Mesendoderm (in vitro differentiated cells): ENCODE measurements at regions not wholly inside any gene's neighbourhood (a gene's known extent, or its start where the extent isn't known, plus 50 kb on each side); places are given as distances from the start of the nearest gene placed in this dataset.

Source experiments
- DNase-seq: peaks from one replicate; pipeline ENCODE4 v3.0.0; 2013
- H2AK5ac ChIP-seq: 2 replicates; pipeline ENCODE4 v1.6.1; 2013; ENCODE audit warnings: low read length, inconsistent platforms
- H2BK120ac ChIP-seq: 2 replicates; pipeline ENCODE4 v1.6.1; 2013; ENCODE audit warnings: low read depth, mild to moderate bottlenecking, low read length, moderate library complexity, mixed read lengths
- H2BK15ac ChIP-seq: replicated peaks from 2 replicates; pipeline ENCODE4 v1.6.1; 2013; ENCODE audit warnings: low read depth, mild to moderate bottlenecking, moderate library complexity
- H2BK5ac ChIP-seq: 2 replicates; pipeline ENCODE4 v1.6.1; 2013; ENCODE audit warnings: low read length, inconsistent platforms
- H3K18ac ChIP-seq: 2 replicates; pipeline ENCODE4 v1.6.1; 2013; ENCODE audit warnings: mild to moderate bottlenecking, low read length, mixed read lengths
- H3K23ac ChIP-seq: one replicate; pipeline ENCODE4 v1.6.1; 2013; ENCODE audit warnings: low read length
- H3K27ac ChIP-seq: 2 replicates; pipeline ENCODE4 v1.5.1; 2013; ENCODE audit warnings: low read depth, mild to moderate bottlenecking, inconsistent platforms, low read length, moderate library complexity
- H3K27me3 ChIP-seq: 2 replicates; pipeline ENCODE4 v1.6.1; 2013; ENCODE audit warnings: low read length, control low read depth, mild to moderate bottlenecking, inconsistent platforms; ENCODE audit not compliant: insufficient read depth, poor library complexity
- H3K36me3 ChIP-seq: 2 replicates; pipeline ENCODE4 v1.6.1; 2013; ENCODE audit warnings: low read length, inconsistent platforms; ENCODE audit not compliant: control insufficient read depth, insufficient read depth
- H3K4ac ChIP-seq: one replicate; pipeline ENCODE4 v1.6.1; 2013; ENCODE audit warnings: low read depth, mild to moderate bottlenecking, low read length, moderate library complexity
- H3K4me1 ChIP-seq: 2 replicates; pipeline ENCODE4 v1.6.1; 2013; ENCODE audit warnings: low read depth, low read length, inconsistent platforms; ENCODE audit not compliant: control insufficient read depth
- H3K4me2 ChIP-seq: 2 replicates; pipeline ENCODE4 v1.6.1; 2013; ENCODE audit warnings: low read length
- H3K4me3 ChIP-seq: 2 replicates; pipeline ENCODE4 v1.5.1; 2013; ENCODE audit warnings: mild to moderate bottlenecking, low read length
- H3K56ac ChIP-seq: one replicate; pipeline ENCODE4 v1.6.1; 2013; ENCODE audit warnings: low read length
- H3K79me1 ChIP-seq: 2 replicates; pipeline ENCODE4 v1.6.1; 2013; ENCODE audit warnings: low read length, inconsistent platforms
- H3K79me2 ChIP-seq: 2 replicates; pipeline ENCODE4 v1.6.1; 2013; ENCODE audit warnings: mild to moderate bottlenecking, low read length; ENCODE audit not compliant: control insufficient read depth, insufficient read depth
- H3K9ac ChIP-seq: 2 replicates; pipeline ENCODE4 v1.6.1; 2013; ENCODE audit warnings: low read length, inconsistent platforms
- H4K5ac ChIP-seq: one replicate; pipeline ENCODE4 v1.6.1; 2013; ENCODE audit warnings: low read length
- H4K8ac ChIP-seq: one replicate; pipeline ENCODE4 v1.6.1; 2013; ENCODE audit warnings: low read depth, mild to moderate bottlenecking, control low read depth, low read length, moderate library complexity
- WGBS: extraction: QIAGEN DNeasy Blood & Tissue Kit; methylation state at CpG from one replicate; pipeline ENCODE4 v1.1.7; 2013; ENCODE audit warnings: low lambda C conversion rate, missing lambda C conversion rate; ENCODE audit not compliant: insufficient coverage; ENCODE audit errors: extremely low coverage; 5-methylcytosine and 5-hydroxymethylcytosine counted together

DNA sequence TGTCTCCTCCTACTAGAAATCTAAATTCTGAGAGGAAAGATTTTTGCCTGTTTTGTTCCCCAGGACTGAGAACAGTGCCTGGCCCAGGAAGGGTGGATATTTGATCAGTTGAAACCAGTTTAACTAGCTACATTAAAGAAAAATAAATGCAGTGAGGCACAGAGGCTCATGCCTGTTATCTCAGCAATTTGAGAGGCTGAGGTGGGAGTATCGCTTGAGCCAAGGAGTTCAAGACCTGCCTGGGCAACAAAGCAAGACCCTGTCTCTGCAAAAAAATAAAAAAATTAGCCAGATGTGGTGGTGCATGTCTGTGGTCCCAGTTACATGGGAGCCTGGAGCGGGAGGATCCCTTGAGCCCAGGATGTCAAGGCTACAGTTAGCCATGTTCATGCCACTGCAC is 104.8 kb upstream of the CPEB4 start:
- no peak overlapping the region for H3K56ac ChIP-seq
- H2BK120ac ChIP-seq = no peak overlapping the region
- H3K79me1 ChIP-seq = no peaks in the 10 kb centered on the region
- H3K36me3 ChIP-seq = no peaks in the 10 kb centered on the region
- no peak overlapping the region for H3K18ac ChIP-seq
- no peak overlapping the region for H2AK5ac ChIP-seq
- H3K4me3 ChIP-seq = no peak overlapping the region
- H3K27me3 ChIP-seq = no peaks in the 10 kb centered on the region
- peaks cover 2% of the 10 kb centered on the region for H3K4me1 ChIP-seq
- H3K4me2 ChIP-seq = no peak overlapping the region
- H2BK5ac ChIP-seq = no peak overlapping the region
- no peak overlapping the region for H4K5ac ChIP-seq
- no peak overlapping the region for H2BK15ac ChIP-seq
- H3K23ac ChIP-seq = no peak overlapping the region
- no peak overlapping the region for H4K8ac ChIP-seq
- no CpG with 5 or more reads among the region's 2 CpGs for WGBS
- no peak overlapping the region for H3K27ac ChIP-seq
- H3K4ac ChIP-seq = no peak overlapping the region
- no peak for DNase-seq
- H3K9ac ChIP-seq = no peak overlapping the region
- no peaks in the 10 kb centered on the region for H3K79me2 ChIP-seq

DNA sequence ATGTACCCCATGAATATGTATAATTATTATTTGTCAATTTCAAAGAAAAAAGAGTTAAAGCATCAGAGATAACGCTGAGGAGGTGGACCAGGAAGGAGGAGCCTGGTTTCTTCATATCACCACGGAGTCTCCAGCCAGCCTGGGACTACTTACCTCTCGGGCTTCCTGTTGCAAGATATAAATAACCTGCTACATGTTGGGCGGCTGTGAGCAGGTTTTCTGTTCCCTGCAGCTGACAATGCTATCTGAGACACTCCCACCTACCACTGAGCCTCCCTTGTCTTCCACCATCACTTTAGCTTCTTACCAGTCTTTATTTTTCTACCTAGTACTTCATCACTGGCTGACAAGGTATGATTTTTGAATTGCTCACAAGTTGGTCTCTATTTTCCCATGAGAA is 102.7 kb upstream of the CPEB4 start:
- Histone ChIP-seq H2BK5ac (no peak overlapping the region), H3K4me3 (no peak overlapping the region), H3K4me2 (no peak overlapping the region), H3K23ac (no peak overlapping the region), H2BK15ac (no peak overlapping the region), H3K4ac (no peak overlapping the region), H2AK5ac (no peak overlapping the region), H3K4me1 (peaks cover 2% of the 10 kb centered on the region), H3K9ac (no peak overlapping the region), H4K8ac (no peak overlapping the region), H3K27ac (no peak overlapping the region), H3K56ac (no peak overlapping the region), H3K27me3 (no peaks in the 10 kb centered on the region), H4K5ac (no peak overlapping the region), H2BK120ac (no peak overlapping the region), H3K79me2 (no peaks in the 10 kb centered on the region), H3K79me1 (no peaks in the 10 kb centered on the region), H3K36me3 (no peaks in the 10 kb centered on the region), H3K18ac (no peak overlapping the region)
- WGBS = no CpG with 5 or more reads among the region's 4 CpGs
- no peak for DNase-seq

DNA sequence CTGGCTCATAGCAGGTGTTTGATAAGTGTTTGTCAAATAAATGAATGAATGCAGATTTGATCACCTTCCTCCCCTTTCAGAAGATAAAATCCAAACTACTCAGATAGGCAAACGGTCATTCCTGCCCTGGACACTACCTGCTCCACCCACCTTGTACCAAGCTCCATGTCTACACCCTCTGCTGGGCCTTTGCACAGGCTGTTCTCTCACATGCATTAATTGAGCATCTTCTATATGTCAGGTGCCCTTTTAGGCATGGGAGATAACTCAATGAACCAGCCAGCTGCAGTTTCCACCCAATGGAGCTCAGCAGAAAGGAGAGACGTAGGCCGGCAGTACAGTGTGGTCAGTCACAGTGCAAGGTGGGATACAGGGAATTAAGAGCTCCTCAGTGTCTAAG is 102.3 kb upstream of the CPEB4 start:
- no peaks in the 10 kb centered on the region for H3K36me3 ChIP-seq
- no peak overlapping the region for H3K27ac ChIP-seq
- H3K79me1 ChIP-seq = no peaks in the 10 kb centered on the region
- no peak overlapping the region for H3K4me2 ChIP-seq
- no peak overlapping the region for H3K18ac ChIP-seq
- peaks cover 2% of the 10 kb centered on the region for H3K4me1 ChIP-seq
- H3K4ac ChIP-seq = no peak overlapping the region
- H2BK120ac ChIP-seq = no peak overlapping the region
- no peaks in the 10 kb centered on the region for H3K79me2 ChIP-seq
- H4K8ac ChIP-seq = no peak overlapping the region
- no peaks in the 10 kb centered on the region for H3K27me3 ChIP-seq
- H3K56ac ChIP-seq = no peak overlapping the region
- H3K4me3 ChIP-seq = no peak overlapping the region
- no peak overlapping the region for H2BK5ac ChIP-seq
- no CpG with 5 or more reads among the region's 3 CpGs for WGBS
- H3K9ac ChIP-seq = no peak overlapping the region
- no peak overlapping the region for H2AK5ac ChIP-seq
- H4K5ac ChIP-seq = no peak overlapping the region
- DNase-seq = no peak
- H3K23ac ChIP-seq = no peak overlapping the region
- H2BK15ac ChIP-seq = no peak overlapping the region

DNA sequence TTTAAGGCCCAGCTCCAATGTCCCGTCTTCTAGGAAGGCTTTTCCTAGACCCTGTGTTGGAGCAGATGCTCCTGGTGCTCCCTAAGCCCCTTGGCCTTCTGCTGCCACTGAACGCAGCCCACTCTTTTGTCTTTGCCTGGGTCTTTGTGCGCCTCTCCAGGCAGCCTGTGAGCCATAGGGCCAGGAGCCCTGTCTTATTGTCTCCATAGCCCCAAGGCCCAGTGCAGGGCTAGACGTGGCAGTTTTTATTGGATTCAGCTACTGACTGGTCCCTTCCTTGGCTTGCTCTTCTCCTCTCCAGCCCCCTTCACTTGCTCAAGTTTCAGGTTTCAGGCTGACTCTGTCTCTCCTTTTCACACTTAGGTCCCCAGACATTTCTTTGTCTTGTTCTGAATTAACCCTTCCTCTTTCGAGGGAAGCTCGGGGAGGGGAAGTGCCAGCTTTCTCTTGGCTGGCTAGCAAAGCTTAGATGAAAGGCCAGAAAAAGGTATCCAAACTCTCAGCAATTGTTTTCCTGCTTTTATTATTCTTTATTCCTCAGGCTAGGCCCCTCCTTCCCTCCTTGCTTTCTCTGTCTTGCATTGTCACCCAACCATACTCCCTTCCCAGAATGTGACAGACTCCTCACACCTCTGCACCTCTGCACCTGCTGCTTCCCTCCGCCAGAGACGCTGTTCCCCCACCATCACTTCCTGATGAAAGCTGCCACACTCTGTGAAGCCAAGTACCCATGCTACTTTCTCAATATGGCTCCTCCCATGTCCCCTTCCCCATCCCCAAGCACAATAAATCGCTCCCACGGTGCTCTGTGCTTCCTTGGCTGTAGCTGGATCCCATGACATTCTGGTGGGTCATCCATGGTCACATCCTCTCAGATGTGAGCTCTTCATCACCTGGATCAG is 101.6 kb upstream of the CPEB4 start:
- no peaks in the 10 kb centered on the region for H3K36me3 ChIP-seq
- H3K27ac ChIP-seq = no peak overlapping the region
- no peak overlapping the region for H3K23ac ChIP-seq
- DNase-seq = peak; percentile 56
- H4K8ac ChIP-seq = no peak overlapping the region
- H3K4ac ChIP-seq = no peak overlapping the region
- H3K4me1 ChIP-seq = peaks cover 2% of the 10 kb centered on the region
- no peak overlapping the region for H3K9ac ChIP-seq
- H3K18ac ChIP-seq = no peak overlapping the region
- no peak overlapping the region for H2AK5ac ChIP-seq
- no peaks in the 10 kb centered on the region for H3K79me1 ChIP-seq
- no peak overlapping the region for H4K5ac ChIP-seq
- H3K79me2 ChIP-seq = no peaks in the 10 kb centered on the region
- no peak overlapping the region for H3K4me2 ChIP-seq
- no peak overlapping the region for H2BK15ac ChIP-seq
- WGBS = no CpG with 5 or more reads among the region's 10 CpGs
- H2BK120ac ChIP-seq = no peak overlapping the region
- no peaks in the 10 kb centered on the region for H3K27me3 ChIP-seq
- no peak overlapping the region for H3K56ac ChIP-seq
- H3K4me3 ChIP-seq = no peak overlapping the region
- H2BK5ac ChIP-seq = no peak overlapping the region

DNA sequence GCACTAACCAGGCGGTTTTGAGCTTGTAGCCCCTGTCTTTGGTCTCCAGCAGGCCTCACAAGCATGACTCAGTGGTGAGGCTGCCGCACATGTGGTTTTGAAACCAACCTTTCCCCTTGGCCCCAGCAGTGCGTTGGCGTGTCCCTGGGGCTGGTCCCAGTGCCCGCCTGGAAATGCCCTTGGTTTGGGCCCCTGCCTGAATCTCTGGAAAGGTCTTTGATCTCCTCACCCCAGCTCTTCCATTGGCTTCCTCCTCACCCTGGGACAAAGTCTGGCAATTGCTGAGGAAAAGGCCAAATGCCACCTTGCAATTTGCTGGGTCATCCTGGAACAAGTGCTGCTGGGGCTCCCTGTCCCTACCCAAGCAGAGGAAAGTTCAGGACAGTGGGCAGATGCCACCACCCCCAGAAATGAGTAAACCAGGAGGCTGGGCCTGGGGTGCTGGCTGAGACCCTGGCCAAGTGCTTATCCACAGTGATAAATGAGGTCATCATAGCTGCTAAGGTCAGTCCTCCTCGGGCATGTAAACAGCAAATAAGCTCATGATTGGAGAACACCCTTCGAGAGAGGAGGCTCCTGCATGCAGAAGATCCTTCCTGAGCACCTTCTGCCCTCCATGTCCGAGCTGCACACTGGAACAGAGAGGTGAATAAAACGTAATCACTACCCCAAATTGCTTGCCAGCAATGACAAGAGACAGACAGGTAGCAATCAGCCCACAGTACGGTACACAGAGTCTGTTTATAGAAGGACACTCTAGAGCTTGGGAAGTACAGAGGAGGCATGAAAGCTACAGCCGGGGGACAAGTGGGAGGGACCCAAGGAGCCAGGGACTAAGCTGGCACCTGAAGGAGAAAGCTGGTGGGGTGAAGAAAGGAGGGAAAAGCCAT is 98.9 kb upstream of the CPEB4 start:
- Histone ChIP-seq H3K79me1 (no peaks in the 10 kb centered on the region), H3K36me3 (no peaks in the 10 kb centered on the region), H3K4ac (no peak overlapping the region), H3K4me1 (peaks cover 2% of the 10 kb centered on the region), H2BK5ac (no peak overlapping the region), H2BK120ac (no peak overlapping the region), H2BK15ac (no peak overlapping the region), H3K27ac (no peak overlapping the region), H2AK5ac (no peak overlapping the region), H3K4me3 (no peak overlapping the region), H3K4me2 (no peak overlapping the region), H3K79me2 (no peaks in the 10 kb centered on the region), H3K9ac (no peak overlapping the region), H3K23ac (no peak overlapping the region), H4K5ac (no peak overlapping the region), H4K8ac (no peak overlapping the region), H3K27me3 (no peaks in the 10 kb centered on the region), H3K56ac (no peak overlapping the region), H3K18ac (no peak overlapping the region)
- WGBS = no CpG with 5 or more reads among the region's 11 CpGs
- DNase-seq = no peak
